HepG2 (cell line): ENCODE measurements at regions not wholly inside any gene's neighbourhood (a gene's known extent, or its start where the extent isn't known, plus 50 kb on each side); places are given as distances from the start of the nearest gene placed in this dataset.

ENCODE experiments used
- ATAC-seq: fragments of 200-7000 bp; cut with Tn5 transposase; 3 replicates; pipeline ENCODE4 v1.9.1; 2020; ENCODE audit warnings: mild to moderate bottlenecking, moderate library complexity
- BruUV-seq: library from RNA; stranded (reverse); fragments of 400-500 nt; replicated peaks from 2 replicates; lab custom pipeline; 2021; lab: Mats Ljungman, UMichigan
- CTCF ChIA-PET: fragments of 300-600 bp; formaldehyde crosslinking; extraction: SDS; loops from one replicate; lab custom pipeline; 2021; ENCODE audit warnings: low total read pairs, inconsistent platforms, low intra/inter-chr PET ratio; lab: Yijun Ruan, JAX
- POLR2A ChIA-PET: fragments of 350-600 bp; sonication (Branson Sonifier 250); formaldehyde crosslinking; loops from one replicate; lab custom pipeline; 2020; ENCODE audit warnings: antibody characterized with exemption, inconsistent platforms; lab: Yijun Ruan, JAX
- DNase-seq: peaks from one replicate; pipeline ENCODE4 v3.0.0-alpha.2; 2015; ENCODE audit warnings: low spot score
- FAIRE-seq: peaks from 3 replicates; lab custom pipeline; 2011; peaks lifted over from hg19 to GRCh38; lab: Jason Lieb, UNC
- H2AFZ ChIP-seq: one replicate; pipeline ENCODE4 v1.6.1; 2011; ENCODE audit warnings: low read length, inconsistent platforms
- H3K27ac ChIP-seq: fragments of 300-600 bp; 3 replicates; pipeline ENCODE4 v1.8.0; 2011; ENCODE audit warnings: mixed run types, mild to moderate bottlenecking, mixed read lengths, low read length, inconsistent platforms; ENCODE audit not compliant: insufficient read depth; ENCODE audit errors: extremely low read length
- H3K27me3 ChIP-seq, 2 experiments: fragments of 200-600 bp in 1 of 2; 2 replicates in 1 of 2; 3 replicates in 1 of 2; pipeline versions ENCODE4 v1.6.0 to v1.8.0; 2011; ENCODE audit warnings: low read length in 2 of 2, mild to moderate bottlenecking in 2 of 2, moderate library complexity in 2 of 2, inconsistent platforms in 1 of 2; ENCODE audit not compliant: insufficient read depth in 2 of 2, control insufficient read depth in 1 of 2
- H3K36me3 ChIP-seq, 2 experiments: fragments of 200-600 bp in 1 of 2; replicated peaks in 1 of 2; 2 replicates in 1 of 2; 3 replicates in 1 of 2; pipeline versions ENCODE4 v1.5.1 to v1.8.0; 2011; ENCODE audit warnings: low read length in 2 of 2, inconsistent platforms in 1 of 2; ENCODE audit not compliant: insufficient read depth in 2 of 2, control insufficient read depth in 1 of 2
- H3K4me1 ChIP-seq: 2 replicates; pipeline ENCODE4 v1.5.1; 2012; ENCODE audit warnings: low read length, inconsistent platforms; ENCODE audit not compliant: insufficient read depth
- H3K4me2 ChIP-seq: 2 replicates; pipeline ENCODE4 v1.6.0; 2011; ENCODE audit warnings: low read depth, low read length, inconsistent platforms
- H3K4me3 ChIP-seq, 3 experiments: fragments of 200-600 bp in 1 of 3; sonication (generic), shearing (Covaris generic) in 1 of 3; replicated peaks in 1 of 3; 2 replicates each; pipeline ENCODE4 v1.5.1; 2011 to 2016; ENCODE audit warnings: low read length in 3 of 3, inconsistent platforms in 2 of 3, low read depth in 2 of 3, mild to moderate bottlenecking in 2 of 3, control low read depth in 1 of 3, mixed read lengths in 1 of 3; ENCODE audit not compliant: insufficient read depth in 1 of 3
- H3K79me2 ChIP-seq: one replicate; pipeline ENCODE4 v1.6.1; 2011; ENCODE audit warnings: low read length, inconsistent platforms; ENCODE audit not compliant: insufficient read depth
- H3K9ac ChIP-seq: 2 replicates; pipeline ENCODE4 v1.6.0; 2011; ENCODE audit warnings: mild to moderate bottlenecking, low read depth, low read length, inconsistent platforms; ENCODE audit not compliant: insufficient read depth
- H3K9me3 ChIP-seq: 2 replicates; pipeline ENCODE4 v1.5.1; 2012; ENCODE audit warnings: mild to moderate bottlenecking, low read length
- H4K20me1 ChIP-seq: 2 replicates; pipeline ENCODE4 v1.6.0; 2011; ENCODE audit warnings: inconsistent platforms, mild to moderate bottlenecking, low read length, moderate library complexity; ENCODE audit not compliant: insufficient read depth
- CBX2 ChIP-seq, 2 experiments: fragments of 200-600 bp in 1 of 2; sonication (generic); formaldehyde crosslinking in 1 of 2; IDR thresholded peaks; 2 replicates each; pipeline versions ENCODE4 v1.7.0 to v1.8.1; 2018 to 2022; ENCODE audit warnings: low read depth in 2 of 2, low read length in 1 of 2, mild to moderate bottlenecking in 1 of 2, missing genetic modification reagents in 1 of 2
- CREB1 ChIP-seq, 2 experiments: fragments of 450-650 bp in 1 of 2; IDR thresholded peaks; 2 replicates each; pipeline ENCODE4 v1.6.1; 2016 to 2017; ENCODE audit warnings: control low read depth in 1 of 2, mild to moderate bottlenecking in 1 of 2, missing compliant biosample characterization in 1 of 2, missing genetic modification characterization in 1 of 2
- CREM ChIP-seq, 2 experiments: sonication (generic) in 1 of 2; formaldehyde crosslinking in 1 of 2; IDR thresholded peaks; 2 replicates each; pipeline versions ENCODE4 v1.4.0 to v1.6.1; 2016 to 2020; ENCODE audit warnings: antibody characterized with exemption in 1 of 2, mild to moderate bottlenecking in 1 of 2, missing genetic modification reagents in 1 of 2
- ERF ChIP-seq: IDR thresholded peaks from 2 replicates; pipeline ENCODE4 v1.6.1; 2018; ENCODE audit warnings: missing biosample characterization, missing genetic modification reagents
- KMT2A ChIP-seq: sonication (generic); formaldehyde crosslinking; IDR thresholded peaks from 2 replicates; pipeline ENCODE4 v1.4.0; 2020; ENCODE audit warnings: missing genetic modification reagents
- POLR2AphosphoS2 ChIP-seq: IDR thresholded peaks from 2 replicates; pipeline ENCODE4 v1.6.1; 2011; ENCODE audit warnings: low read depth, low read length, improper control_type of control experiment
- PREB ChIP-seq: sonication (generic); formaldehyde crosslinking; IDR thresholded peaks from 2 replicates; pipeline ENCODE4 v1.4.0; 2020; ENCODE audit warnings: missing genetic modification reagents
- XRCC5 ChIP-seq: fragments of 200-400 bp; formaldehyde crosslinking; optimal IDR thresholded peaks from 2 replicates; pipeline ENCODE3; 2017; ENCODE audit warnings: mild to moderate bottlenecking, low read length
- ZNF337 ChIP-seq: sonication (generic); formaldehyde crosslinking; IDR thresholded peaks from 2 replicates; pipeline ENCODE4 v1.5.1; 2020; ENCODE audit warnings: missing genetic modification reagents, low read depth, mild to moderate bottlenecking, borderline replicate concordance
- ZNF33B ChIP-seq: sonication (generic); formaldehyde crosslinking; IDR thresholded peaks from 2 replicates; pipeline ENCODE4 v1.5.1; 2020; ENCODE audit warnings: mild to moderate bottlenecking, missing genetic modification reagents
- ZNF367 ChIP-seq: sonication (generic); formaldehyde crosslinking; IDR thresholded peaks from 2 replicates; pipeline ENCODE4 v1.4.0; 2020; ENCODE audit warnings: missing genetic modification reagents, borderline replicate concordance
- WGBS: methylation state at CpG from one replicate; pipeline ENCODE4 v1.1.6; 2017; ENCODE audit warnings: low lambda C conversion rate; 5-methylcytosine and 5-hydroxymethylcytosine counted together
- in situ Hi-C: cut with HindIII; loops from 2 replicates; pipeline ENCODE4 v1.10.0; 2017; ENCODE audit warnings: low pct_unique_long_range_greater_than_20kb; ENCODE audit not compliant: extremely low pct_ligation_motif_present
- intact Hi-C: fragments of 100-400 bp; cut with micrococcal nuclease; formaldehyde crosslinking; loops from one replicate; pipeline ENCODE4 v1.10.0; 2022; ENCODE audit not compliant: unreplicated experiment

GRCh38 chr11:88402192-88402715 is 64.7 kb upstream of the CTSC start:
- ATAC-seq (no peak), DNase-seq (no peak)
- no peaks in the 10 kb centered on the region for H3K9me3 ChIP-seq
- H3K36me3 ChIP-seq = no peaks in the 10 kb centered on the region
- WGBS = 33% methylated on average over 2 of the region's 2 CpGs
- H2AFZ ChIP-seq = no peak overlapping the region
- intact Hi-C loops = no loop called here
- H3K4me2 ChIP-seq = no peak overlapping the region
- CTCF ChIA-PET = no interaction called here
- H4K20me1 ChIP-seq = no peaks in the 10 kb centered on the region
- TF ChIP-seq ZNF33B (CRISPR knock-in tag) (no peak), ZNF337 (CRISPR knock-in tag) (no peak), KMT2A (no peak), ERF (CRISPR knock-in tag) (no peak), CREB1 (IDR thresholded peaks at IDR 0.05) (no peak), CREB1 (CRISPR knock-in tag; IDR thresholded peaks at IDR 0.05) (no peak), CBX2 (IDR thresholded peaks at IDR 0.05; ENCODE audit: low read depth, low read length) (no peak), CBX2 (CRISPR knock-in tag; IDR thresholded peaks at IDR 0.05; ENCODE audit: low read depth) (no peak), PREB (no peak), CREM (IDR thresholded peaks at IDR 0.05) (no peak), CREM (CRISPR knock-in tag; IDR thresholded peaks at IDR 0.05) (no peak), ZNF367 (CRISPR knock-in tag) (no peak), XRCC5 (no peak), POLR2AphosphoS2 (no peak)
- TF ChIP-seq, all 625 proteins: peak for 0
- H3K9ac ChIP-seq = no peak overlapping the region
- no peak overlapping the region for H3K27ac ChIP-seq
- in situ Hi-C loops = no loop called here
- BruUV-seq = no TSS peak
- POLR2A ChIA-PET = no interaction called here
- no peaks in the 10 kb centered on the region for H3K79me2 ChIP-seq
- no peaks in the 10 kb centered on the region for H3K27me3 ChIP-seq
- FAIRE-seq = no peak
- H3K4me3 ChIP-seq = no peak overlapping the region
- no peaks in the 10 kb centered on the region for H3K4me1 ChIP-seq
